ENCODE measurements at regions not wholly inside any gene's neighbourhood (a gene's known extent, or its start where the extent isn't known, plus 50 kb on each side); places are given as distances from the start of the nearest gene placed in this dataset.

- no peak overlapping the region for H3K4me3 Mint-ChIP-seq
- WGBS, 2 experiments (ENCODE audit: insufficient coverage in 1 of 2, insufficient read length in 1 of 2): 90 to 100% methylated on average over 1 to 2 of the region's 2 CpGs
Observed at GRCh38 chr3:72682936-72683452, 165.3 kb downstream of the SHQ1 start.

GRCh38 chr3:72681598-72681997, 166.6 kb downstream of the SHQ1 start:
- no peaks in the 10 kb centered on the region for H3K36me3 ChIP-seq (ENCODE audit: control insufficient read depth, insufficient read depth, low read length)
- TF ChIP-seq CTCF (conservative IDR thresholded peaks at IDR 0.05): no peak
- Mint-ChIP-seq H3K9me3 (no peaks in the 10 kb centered on the region), H3K27ac (no peak overlapping the region), H3K4me3 (no peak overlapping the region), H3K27me3 (ENCODE audit: insufficient read depth) (peaks cover 8% of the 10 kb centered on the region), H3K4me1 (peaks cover 22% of the 10 kb centered on the region), H3K36me3 (ENCODE audit: low read depth) (no peaks in the 10 kb centered on the region)
- no peaks in the 10 kb centered on the region for H3K4me1 ChIP-seq (ENCODE audit: control insufficient read depth, insufficient read depth, low read length)
- H3K27me3 ChIP-seq (ENCODE audit: control insufficient read depth, insufficient read depth, low read length, poor library complexity, severe bottlenecking): no peaks in the 10 kb centered on the region
- no peak overlapping the region for H3K27ac ChIP-seq (ENCODE audit: low read depth, low read length)
- 90 to 95% methylated on average over 4 to 6 of the region's 6 CpGs for WGBS, 2 experiments (ENCODE audit: insufficient coverage in 1 of 2, insufficient read length in 1 of 2)
- DNase-seq: no peak
- H3K9ac ChIP-seq (ENCODE audit: extremely low read depth, low read length, poor library complexity, severe bottlenecking): no peak overlapping the region
- no peak overlapping the region for H3K4me3 ChIP-seq (ENCODE audit: low read length)
- H3K9me3 ChIP-seq (ENCODE audit: control insufficient read depth, low read length): no peaks in the 10 kb centered on the region

More at GRCh38 chr3:72682936-72683452, 165.3 kb downstream of the SHQ1 start:
- Histone ChIP-seq H3K9me3 (ENCODE audit: control insufficient read depth, low read length) (no peaks in the 10 kb centered on the region), H3K27me3 (ENCODE audit: control insufficient read depth, insufficient read depth, low read length, poor library complexity, severe bottlenecking) (no peaks in the 10 kb centered on the region), H3K4me1 (ENCODE audit: control insufficient read depth, insufficient read depth, low read length) (no peaks in the 10 kb centered on the region), H3K4me3 (ENCODE audit: low read length) (no peak overlapping the region), H3K9ac (ENCODE audit: extremely low read depth, low read length, poor library complexity, severe bottlenecking) (no peak overlapping the region), H3K36me3 (ENCODE audit: control insufficient read depth, insufficient read depth, low read length) (no peaks in the 10 kb centered on the region), H3K27ac (ENCODE audit: low read depth, low read length) (no peak overlapping the region)
- H3K4me1 Mint-ChIP-seq: peaks cover 22% of the 10 kb centered on the region
- no peaks in the 10 kb centered on the region for H3K9me3 Mint-ChIP-seq
- DNase-seq: no peak
- H3K36me3 Mint-ChIP-seq (ENCODE audit: low read depth): no peaks in the 10 kb centered on the region
- H3K27ac Mint-ChIP-seq: no peak overlapping the region
- H3K27me3 Mint-ChIP-seq (ENCODE audit: insufficient read depth): peaks cover 8% of the 10 kb centered on the region
- TF ChIP-seq CTCF (conservative IDR thresholded peaks at IDR 0.05): no peak

GRCh38 chr3:72680766-72681165, 167.5 kb downstream of the SHQ1 start:
- H3K4me3 ChIP-seq (ENCODE audit: low read length): no peak overlapping the region
- H3K27ac ChIP-seq (ENCODE audit: low read depth, low read length): no peak overlapping the region
- H3K27me3 ChIP-seq (ENCODE audit: control insufficient read depth, insufficient read depth, low read length, poor library complexity, severe bottlenecking): no peaks in the 10 kb centered on the region
- Mint-ChIP-seq H3K9me3 (no peaks in the 10 kb centered on the region), H3K27me3 (ENCODE audit: insufficient read depth) (peaks cover 5% of the 10 kb centered on the region), H3K27ac (no peak overlapping the region), H3K4me3 (no peak overlapping the region), H3K36me3 (ENCODE audit: low read depth) (no peaks in the 10 kb centered on the region), H3K4me1 (peaks cover 22% of the 10 kb centered on the region)
- no peaks in the 10 kb centered on the region for H3K36me3 ChIP-seq (ENCODE audit: control insufficient read depth, insufficient read depth, low read length)
- no peaks in the 10 kb centered on the region for H3K9me3 ChIP-seq (ENCODE audit: control insufficient read depth, low read length)
- H3K9ac ChIP-seq (ENCODE audit: extremely low read depth, low read length, poor library complexity, severe bottlenecking): no peak overlapping the region
- no peak for TF ChIP-seq CTCF (conservative IDR thresholded peaks at IDR 0.05)
- WGBS, 2 experiments (ENCODE audit: insufficient coverage in 1 of 2, insufficient read length in 1 of 2): 90 to 93% methylated on average over 2 to 4 of the region's 4 CpGs
- no peaks in the 10 kb centered on the region for H3K4me1 ChIP-seq (ENCODE audit: control insufficient read depth, insufficient read depth, low read length)
- DNase-seq: no peak
